ENCODE measurements at regions not wholly inside any gene's neighbourhood (a gene's known extent, or its start where the extent isn't known, plus 50 kb on each side); places are given as distances from the start of the nearest gene placed in this dataset.

- H3K4me3 Mint-ChIP-seq = no peak overlapping the region
- DNase-seq (ENCODE audit: low spot score) (no peak), ATAC-seq (no peak)
- Histone ChIP-seq H3K79me2 (replicated peaks; ENCODE audit: insufficient read depth) (no peaks in the 10 kb centered on the region), H3K4me3 (no peak overlapping the region), H2AFZ (no peak overlapping the region), H3K4me1 (ENCODE audit: insufficient read depth) (no peaks in the 10 kb centered on the region), H3K4me2 (no peak overlapping the region), H3K36me3 (ENCODE audit: insufficient read depth) (no peaks in the 10 kb centered on the region), H3F3A (replicated peaks; ENCODE audit: low read depth) (no peaks in the 10 kb centered on the region), H3K9me2 (ENCODE audit: insufficient read depth) (no peaks in the 10 kb centered on the region), H3K27me3 (ENCODE audit: insufficient read depth) (no peaks in the 10 kb centered on the region), H4K20me1 (replicated peaks; ENCODE audit: insufficient read depth) (no peaks in the 10 kb centered on the region), H3K27ac (ENCODE audit: low read depth) (no peak overlapping the region; the same call in 1 of the 2 replicates)
- no peak overlapping the region for H3K27ac Mint-ChIP-seq
- TF ChIP-seq JUNB (IDR thresholded peaks at IDR 0.05; ENCODE audit: unreplicated experiment) = no peak
- no peak for TF ChIP-seq NANOG (IDR thresholded peaks at IDR 0.05; ENCODE audit: borderline replicate concordance)
- TF ChIP-seq ZNF462 (CRISPR knock-in tag; IDR thresholded peaks at IDR 0.05) = no peak
- H3K4me1 Mint-ChIP-seq = no peaks in the 10 kb centered on the region
- no peaks in the 10 kb centered on the region; the same call in 2 of the 3 replicates for H3K9me3 Mint-ChIP-seq
- H3K36me3 Mint-ChIP-seq (ENCODE audit: low read depth) = no peaks in the 10 kb centered on the region
- no peaks in the 10 kb centered on the region for H3K27me3 Mint-ChIP-seq (ENCODE audit: insufficient read depth, low read depth, poor library complexity)
Measured at GRCh38 chr18:39453882-39454281, 1888.3 kb upstream of the CELF4 start.

GRCh38 chr18:39453356-39453755 is 1887.8 kb upstream of the CELF4 start:
- Histone ChIP-seq H3K4me2 (no peak overlapping the region), H3K9me2 (ENCODE audit: insufficient read depth) (no peaks in the 10 kb centered on the region), H3K36me3 (ENCODE audit: insufficient read depth) (no peaks in the 10 kb centered on the region), H3F3A (replicated peaks; ENCODE audit: low read depth) (no peaks in the 10 kb centered on the region), H3K27ac (ENCODE audit: low read depth) (no peak overlapping the region; the same call in 1 of the 2 replicates), H2AFZ (no peak overlapping the region), H4K20me1 (replicated peaks; ENCODE audit: insufficient read depth) (no peaks in the 10 kb centered on the region), H3K79me2 (replicated peaks; ENCODE audit: insufficient read depth) (no peaks in the 10 kb centered on the region), H3K27me3 (ENCODE audit: insufficient read depth) (no peaks in the 10 kb centered on the region), H3K4me3 (no peak overlapping the region), H3K4me1 (ENCODE audit: insufficient read depth) (no peaks in the 10 kb centered on the region)
- Mint-ChIP-seq H3K27me3 (ENCODE audit: insufficient read depth, low read depth, poor library complexity) (no peaks in the 10 kb centered on the region), H3K36me3 (ENCODE audit: low read depth) (no peaks in the 10 kb centered on the region), H3K9me3 (no peaks in the 10 kb centered on the region), H3K4me3 (no peak overlapping the region), H3K4me1 (no peaks in the 10 kb centered on the region), H3K27ac (no peak overlapping the region)
- ATAC-seq (no peak), DNase-seq (ENCODE audit: low spot score) (no peak)
- TF ChIP-seq EZH2phosphoT487 (IDR thresholded peaks at IDR 0.05; ENCODE audit: unreplicated experiment) = no peak
- TF ChIP-seq EZH2 (IDR thresholded peaks at IDR 0.05; ENCODE audit: low read depth, unreplicated experiment) = no peak
- TF ChIP-seq, protein P1, sequence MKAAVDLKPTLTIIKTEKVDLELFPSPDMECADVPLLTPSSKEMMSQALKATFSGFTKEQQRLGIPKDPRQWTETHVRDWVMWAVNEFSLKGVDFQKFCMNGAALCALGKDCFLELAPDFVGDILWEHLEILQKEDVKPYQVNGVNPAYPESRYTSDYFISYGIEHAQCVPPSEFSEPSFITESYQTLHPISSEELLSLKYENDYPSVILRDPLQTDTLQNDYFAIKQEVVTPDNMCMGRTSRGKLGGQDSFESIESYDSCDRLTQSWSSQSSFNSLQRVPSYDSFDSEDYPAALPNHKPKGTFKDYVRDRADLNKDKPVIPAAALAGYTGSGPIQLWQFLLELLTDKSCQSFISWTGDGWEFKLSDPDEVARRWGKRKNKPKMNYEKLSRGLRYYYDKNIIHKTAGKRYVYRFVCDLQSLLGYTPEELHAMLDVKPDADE (IDR thresholded peaks at IDR 0.05) = no peak

Measured in GM23338 (cell line).